HCT116 (cell line): ENCODE measurements at regions not wholly inside any gene's neighbourhood (a gene's known extent, or its start where the extent isn't known, plus 50 kb on each side); places are given as distances from the start of the nearest gene placed in this dataset.

Source experiments
- CBX3 ChIP-seq: IDR thresholded peaks from 2 replicates; pipeline ENCODE4 v1.6.1; 2012; ENCODE audit warnings: low read depth
- EGR1 ChIP-seq: IDR thresholded peaks from 2 replicates; pipeline ENCODE4 v1.6.1; 2012; ENCODE audit warnings: low read depth
- ELF1 ChIP-seq: IDR thresholded peaks from 2 replicates; pipeline ENCODE4 v1.6.1; 2012; ENCODE audit warnings: low read depth, borderline replicate concordance
- EZH2phosphoT487 ChIP-seq: fragments of 200-600 bp; IDR thresholded peaks from 2 replicates; pipeline ENCODE4 v1.6.1; 2018; ENCODE audit warnings: antibody characterized with exemption, borderline replicate concordance
- JUND ChIP-seq: IDR thresholded peaks from 2 replicates; pipeline ENCODE4 v1.6.1; 2012
- POLR2A ChIP-seq: IDR thresholded peaks from 2 replicates; pipeline ENCODE4 v1.7.0; 2011; ENCODE audit warnings: borderline replicate concordance; ENCODE audit not compliant: insufficient read depth, insufficient read length; ENCODE audit errors: extremely low read depth
- POLR2AphosphoS5 ChIP-seq: IDR thresholded peaks from 2 replicates; pipeline ENCODE4 v1.6.1; 2011; ENCODE audit warnings: mild to moderate bottlenecking, low read depth, low read length, moderate library complexity
- SIN3A ChIP-seq: IDR thresholded peaks from 2 replicates; pipeline ENCODE4 v1.6.1; 2012; ENCODE audit warnings: low read depth
- SRF ChIP-seq: IDR thresholded peaks from 2 replicates; pipeline ENCODE4 v1.6.1; 2012; ENCODE audit warnings: low read depth
- YY1 ChIP-seq: IDR thresholded peaks from 2 replicates; pipeline ENCODE4 v1.6.1; 2011; ENCODE audit warnings: low read length, low read depth, moderate library complexity, mild to moderate bottlenecking; ENCODE audit not compliant: insufficient replicate concordance; ENCODE audit errors: extremely low read depth
- ZNF274 ChIP-seq: fragments of 200-500 bp; sonication (Bioruptor generic); IDR thresholded peaks from 2 replicates; pipeline ENCODE4 v1.6.1; 2014; ENCODE audit warnings: mild to moderate bottlenecking, low read depth, low read length, inconsistent platforms
- TF ChIP-seq, protein P1 (sequence below), 3 experiments: fragments of 200-600 bp in 1 of 3; sonication (generic) in 1 of 3; IDR thresholded peaks in 2 of 3; conservative IDR thresholded peaks in 1 of 3; 2 replicates each; pipeline ENCODE4 v1.5.1; 2012 to 2017; ENCODE audit warnings: low read depth in 2 of 3, low read length in 2 of 3, antibody characterized with exemption in 1 of 3, borderline replicate concordance in 1 of 3, control low read depth in 1 of 3, mild to moderate bottlenecking in 1 of 3, mixed read lengths in 1 of 3, mixed run types in 1 of 3, moderate library complexity in 1 of 3; ENCODE audit not compliant: insufficient read depth in 1 of 3
- TF ChIP-seq, protein P2 (sequence below): IDR thresholded peaks from 2 replicates; pipeline ENCODE4 v1.6.1; 2012

DNA sequence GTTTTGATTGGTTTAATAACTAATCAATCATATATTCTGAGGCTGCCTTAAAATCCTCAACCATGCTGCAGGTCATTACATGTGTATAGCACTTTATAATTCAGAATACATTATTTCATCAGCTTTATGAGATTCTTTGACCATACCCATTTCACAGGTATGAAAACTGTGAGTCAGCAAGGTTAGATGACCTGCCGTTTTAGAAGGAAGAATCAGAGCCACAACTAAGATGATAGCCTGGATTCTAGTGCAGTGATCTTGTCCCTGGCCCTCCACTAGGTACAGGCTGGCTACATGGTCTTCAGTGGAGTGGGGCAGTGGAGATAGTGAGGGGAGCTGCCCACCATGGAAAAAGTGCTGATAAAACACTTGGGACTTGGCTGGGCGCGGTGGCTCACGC lies 154.4 kb upstream of the MAX start:
- TF ChIP-seq, protein P1, sequence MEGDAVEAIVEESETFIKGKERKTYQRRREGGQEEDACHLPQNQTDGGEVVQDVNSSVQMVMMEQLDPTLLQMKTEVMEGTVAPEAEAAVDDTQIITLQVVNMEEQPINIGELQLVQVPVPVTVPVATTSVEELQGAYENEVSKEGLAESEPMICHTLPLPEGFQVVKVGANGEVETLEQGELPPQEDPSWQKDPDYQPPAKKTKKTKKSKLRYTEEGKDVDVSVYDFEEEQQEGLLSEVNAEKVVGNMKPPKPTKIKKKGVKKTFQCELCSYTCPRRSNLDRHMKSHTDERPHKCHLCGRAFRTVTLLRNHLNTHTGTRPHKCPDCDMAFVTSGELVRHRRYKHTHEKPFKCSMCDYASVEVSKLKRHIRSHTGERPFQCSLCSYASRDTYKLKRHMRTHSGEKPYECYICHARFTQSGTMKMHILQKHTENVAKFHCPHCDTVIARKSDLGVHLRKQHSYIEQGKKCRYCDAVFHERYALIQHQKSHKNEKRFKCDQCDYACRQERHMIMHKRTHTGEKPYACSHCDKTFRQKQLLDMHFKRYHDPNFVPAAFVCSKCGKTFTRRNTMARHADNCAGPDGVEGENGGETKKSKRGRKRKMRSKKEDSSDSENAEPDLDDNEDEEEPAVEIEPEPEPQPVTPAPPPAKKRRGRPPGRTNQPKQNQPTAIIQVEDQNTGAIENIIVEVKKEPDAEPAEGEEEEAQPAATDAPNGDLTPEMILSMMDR (IDR thresholded peaks at IDR 0.05 in 2 of 3, conservative IDR thresholded peaks at IDR 0.05 in 1 of 3; ENCODE audit: borderline replicate concordance in 1 of 3, insufficient read depth in 1 of 3, low read depth in 2 of 3, low read length in 2 of 3) = no peak
- TF ChIP-seq CBX3 = no peak
- TF ChIP-seq SIN3A = no peak
- TF ChIP-seq POLR2A = no peak
- no peak for TF ChIP-seq EZH2phosphoT487
- TF ChIP-seq SRF = no peak
- no peak for TF ChIP-seq ZNF274
- TF ChIP-seq POLR2AphosphoS5 = no peak
- no peak for TF ChIP-seq YY1
- TF ChIP-seq, protein P2, sequence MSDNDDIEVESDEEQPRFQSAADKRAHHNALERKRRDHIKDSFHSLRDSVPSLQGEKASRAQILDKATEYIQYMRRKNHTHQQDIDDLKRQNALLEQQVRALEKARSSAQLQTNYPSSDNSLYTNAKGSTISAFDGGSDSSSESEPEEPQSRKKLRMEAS = no peak
- no peak for TF ChIP-seq EGR1
- TF ChIP-seq ELF1 = no peak
- no peak for TF ChIP-seq JUND
